HepG2 (cell line): ENCODE measurements at regions not wholly inside any gene's neighbourhood (a gene's known extent, or its start where the extent isn't known, plus 50 kb on each side); places are given as distances from the start of the nearest gene placed in this dataset.

Source experiments
- GMEB2 ChIP-seq: IDR thresholded peaks from 2 replicates; pipeline ENCODE4 v1.6.1; 2016; ENCODE audit warnings: missing biosample characterization, missing genetic modification reagents, low read depth
- PLRG1 ChIP-seq: fragments of 450-650 bp; conservative IDR thresholded peaks from 2 replicates; pipeline ENCODE4 v1.6.1; 2016
- PRDM4 ChIP-seq: sonication (generic); formaldehyde crosslinking; IDR thresholded peaks from 2 replicates; pipeline ENCODE4 v1.9.0; 2021; ENCODE audit warnings: missing genetic modification reagents, borderline replicate concordance
- TMF1 ChIP-seq: sonication (generic); formaldehyde crosslinking; IDR thresholded peaks from 2 replicates; pipeline ENCODE4 v1.8.1; 2022; ENCODE audit warnings: low read depth, missing genetic modification reagents
- UBTF ChIP-seq: sonication (generic); formaldehyde crosslinking; IDR thresholded peaks from 2 replicates; pipeline ENCODE4 v1.4.0; 2020; ENCODE audit warnings: mild to moderate bottlenecking, missing genetic modification reagents
- YY1 ChIP-seq: IDR thresholded peaks from 2 replicates; pipeline ENCODE4 v1.6.1; 2011; ENCODE audit warnings: low read length, low read depth, moderate library complexity, mild to moderate bottlenecking; ENCODE audit not compliant: insufficient read depth, insufficient replicate concordance
- ZNF891 ChIP-seq: sonication (generic); formaldehyde crosslinking; IDR thresholded peaks from 2 replicates; pipeline ENCODE4 v1.5.0; 2020; ENCODE audit warnings: mild to moderate bottlenecking, missing genetic modification reagents
- ZSCAN12 ChIP-seq: sonication (generic); formaldehyde crosslinking; IDR thresholded peaks from 2 replicates; pipeline ENCODE4 v1.9.0; 2021; ENCODE audit warnings: mild to moderate bottlenecking, missing genetic modification reagents
- TF ChIP-seq, protein P1 (sequence below): sonication (generic); formaldehyde crosslinking; IDR thresholded peaks from 2 replicates; pipeline ENCODE4 v1.4.0; 2020; ENCODE audit warnings: missing genetic modification reagents
- TF ChIP-seq, protein P2 (sequence below): fragments of 450-650 bp; IDR thresholded peaks from 2 replicates; pipeline ENCODE4 v1.6.1; 2016
- TF ChIP-seq, protein P3 (sequence below): sonication (generic); formaldehyde crosslinking; IDR thresholded peaks from 2 replicates; pipeline ENCODE4 v1.5.1; 2020; ENCODE audit warnings: missing genetic modification reagents, mild to moderate bottlenecking, borderline replicate concordance

- TF ChIP-seq PRDM4 (CRISPR knock-in tag) = no peak
- TF ChIP-seq UBTF = no peak
- TF ChIP-seq, protein P1, sequence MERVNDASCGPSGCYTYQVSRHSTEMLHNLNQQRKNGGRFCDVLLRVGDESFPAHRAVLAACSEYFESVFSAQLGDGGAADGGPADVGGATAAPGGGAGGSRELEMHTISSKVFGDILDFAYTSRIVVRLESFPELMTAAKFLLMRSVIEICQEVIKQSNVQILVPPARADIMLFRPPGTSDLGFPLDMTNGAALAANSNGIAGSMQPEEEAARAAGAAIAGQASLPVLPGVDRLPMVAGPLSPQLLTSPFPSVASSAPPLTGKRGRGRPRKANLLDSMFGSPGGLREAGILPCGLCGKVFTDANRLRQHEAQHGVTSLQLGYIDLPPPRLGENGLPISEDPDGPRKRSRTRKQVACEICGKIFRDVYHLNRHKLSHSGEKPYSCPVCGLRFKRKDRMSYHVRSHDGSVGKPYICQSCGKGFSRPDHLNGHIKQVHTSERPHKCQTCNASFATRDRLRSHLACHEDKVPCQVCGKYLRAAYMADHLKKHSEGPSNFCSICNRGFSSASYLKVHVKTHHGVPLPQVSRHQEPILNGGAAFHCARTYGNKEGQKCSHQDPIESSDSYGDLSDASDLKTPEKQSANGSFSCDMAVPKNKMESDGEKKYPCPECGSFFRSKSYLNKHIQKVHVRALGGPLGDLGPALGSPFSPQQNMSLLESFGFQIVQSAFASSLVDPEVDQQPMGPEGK (CRISPR knock-in tag) = no peak
- no peak for TF ChIP-seq TMF1 (CRISPR knock-in tag)
- TF ChIP-seq, protein P2, sequence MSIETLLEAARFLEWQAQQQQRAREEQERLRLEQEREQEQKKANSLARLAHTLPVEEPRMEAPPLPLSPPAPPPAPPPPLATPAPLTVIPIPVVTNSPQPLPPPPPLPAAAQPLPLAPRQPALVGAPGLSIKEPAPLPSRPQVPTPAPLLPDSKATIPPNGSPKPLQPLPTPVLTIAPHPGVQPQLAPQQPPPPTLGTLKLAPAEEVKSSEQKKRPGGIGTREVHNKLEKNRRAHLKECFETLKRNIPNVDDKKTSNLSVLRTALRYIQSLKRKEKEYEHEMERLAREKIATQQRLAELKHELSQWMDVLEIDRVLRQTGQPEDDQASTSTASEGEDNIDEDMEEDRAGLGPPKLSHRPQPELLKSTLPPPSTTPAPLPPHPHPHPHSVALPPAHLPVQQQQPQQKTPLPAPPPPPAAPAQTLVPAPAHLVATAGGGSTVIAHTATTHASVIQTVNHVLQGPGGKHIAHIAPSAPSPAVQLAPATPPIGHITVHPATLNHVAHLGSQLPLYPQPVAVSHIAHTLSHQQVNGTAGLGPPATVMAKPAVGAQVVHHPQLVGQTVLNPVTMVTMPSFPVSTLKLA = no peak
- no peak for TF ChIP-seq PLRG1
- no peak for TF ChIP-seq GMEB2 (CRISPR knock-in tag)
- no peak for TF ChIP-seq ZNF891 (CRISPR knock-in tag)
- TF ChIP-seq ZSCAN12 (CRISPR knock-in tag) = no peak
- TF ChIP-seq, protein P3, sequence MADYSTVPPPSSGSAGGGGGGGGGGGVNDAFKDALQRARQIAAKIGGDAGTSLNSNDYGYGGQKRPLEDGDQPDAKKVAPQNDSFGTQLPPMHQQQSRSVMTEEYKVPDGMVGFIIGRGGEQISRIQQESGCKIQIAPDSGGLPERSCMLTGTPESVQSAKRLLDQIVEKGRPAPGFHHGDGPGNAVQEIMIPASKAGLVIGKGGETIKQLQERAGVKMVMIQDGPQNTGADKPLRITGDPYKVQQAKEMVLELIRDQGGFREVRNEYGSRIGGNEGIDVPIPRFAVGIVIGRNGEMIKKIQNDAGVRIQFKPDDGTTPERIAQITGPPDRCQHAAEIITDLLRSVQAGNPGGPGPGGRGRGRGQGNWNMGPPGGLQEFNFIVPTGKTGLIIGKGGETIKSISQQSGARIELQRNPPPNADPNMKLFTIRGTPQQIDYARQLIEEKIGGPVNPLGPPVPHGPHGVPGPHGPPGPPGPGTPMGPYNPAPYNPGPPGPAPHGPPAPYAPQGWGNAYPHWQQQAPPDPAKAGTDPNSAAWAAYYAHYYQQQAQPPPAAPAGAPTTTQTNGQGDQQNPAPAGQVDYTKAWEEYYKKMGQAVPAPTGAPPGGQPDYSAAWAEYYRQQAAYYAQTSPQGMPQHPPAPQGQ = no peak
- TF ChIP-seq YY1 = no peak
Observed at GRCh38 chr5:12242950-12243888, 339.0 kb upstream of the CTNND2 start (continued).
